Stimulated activated CD4-positive, alpha-beta T cell treated with anti-CD3 and anti-CD28 coated beads, Interleukin-4, amount 100 ng/mL, for 24 hours (primary cell): ENCODE measurements at regions not wholly inside any gene's neighbourhood (a gene's known extent, or its start where the extent isn't known, plus 50 kb on each side); places are given as distances from the start of the nearest gene placed in this dataset.

ENCODE experiments used
- DNase-seq: peaks from one replicate; pipeline ENCODE4 v3.0.0-alpha.2; 2020

DNA sequence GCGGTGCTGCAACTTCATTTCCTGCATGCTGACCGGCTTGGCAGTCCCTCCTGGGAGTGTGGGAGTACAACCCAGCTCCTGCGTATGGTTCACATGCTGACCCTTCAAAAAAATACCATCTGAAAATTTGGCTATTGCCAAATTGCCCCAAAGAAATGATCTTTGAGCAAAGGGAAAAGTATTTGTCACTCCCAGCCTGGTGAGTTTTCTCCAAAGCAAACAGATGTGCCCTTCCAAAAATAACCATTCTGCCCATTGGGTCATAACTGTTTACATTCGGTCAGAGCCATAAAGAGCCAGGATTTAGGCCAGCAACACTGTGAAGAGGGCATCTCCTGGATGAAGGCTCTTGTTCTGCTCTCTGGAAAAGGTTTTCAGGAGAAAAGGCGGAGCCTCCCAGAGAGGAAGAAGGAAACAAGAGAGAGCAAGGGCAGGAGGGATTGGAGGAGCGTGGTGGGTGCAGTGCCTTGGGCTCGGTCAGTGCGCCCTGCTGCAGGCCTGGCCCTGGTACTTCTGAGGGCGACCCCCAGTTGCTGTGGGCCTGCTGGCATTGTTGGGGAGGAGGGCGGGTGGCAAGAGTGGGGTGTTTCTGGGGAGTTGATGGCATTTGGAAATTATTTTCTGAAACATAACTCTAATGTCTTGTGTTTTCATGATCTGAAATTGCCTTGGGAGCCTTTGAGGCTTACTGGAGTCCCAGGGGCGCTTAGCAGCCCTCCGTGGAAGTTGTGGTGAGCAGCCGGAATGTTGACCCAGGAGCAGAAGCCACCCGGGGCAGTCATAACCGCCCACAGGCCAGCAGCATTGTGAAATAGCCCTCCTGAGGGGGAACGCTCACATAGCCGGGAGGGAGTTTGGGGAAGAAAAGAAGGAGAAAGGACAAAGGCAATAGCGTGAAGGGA lies 248.4 kb downstream of the MYLK4 start:
- no peak for DNase-seq

DNA sequence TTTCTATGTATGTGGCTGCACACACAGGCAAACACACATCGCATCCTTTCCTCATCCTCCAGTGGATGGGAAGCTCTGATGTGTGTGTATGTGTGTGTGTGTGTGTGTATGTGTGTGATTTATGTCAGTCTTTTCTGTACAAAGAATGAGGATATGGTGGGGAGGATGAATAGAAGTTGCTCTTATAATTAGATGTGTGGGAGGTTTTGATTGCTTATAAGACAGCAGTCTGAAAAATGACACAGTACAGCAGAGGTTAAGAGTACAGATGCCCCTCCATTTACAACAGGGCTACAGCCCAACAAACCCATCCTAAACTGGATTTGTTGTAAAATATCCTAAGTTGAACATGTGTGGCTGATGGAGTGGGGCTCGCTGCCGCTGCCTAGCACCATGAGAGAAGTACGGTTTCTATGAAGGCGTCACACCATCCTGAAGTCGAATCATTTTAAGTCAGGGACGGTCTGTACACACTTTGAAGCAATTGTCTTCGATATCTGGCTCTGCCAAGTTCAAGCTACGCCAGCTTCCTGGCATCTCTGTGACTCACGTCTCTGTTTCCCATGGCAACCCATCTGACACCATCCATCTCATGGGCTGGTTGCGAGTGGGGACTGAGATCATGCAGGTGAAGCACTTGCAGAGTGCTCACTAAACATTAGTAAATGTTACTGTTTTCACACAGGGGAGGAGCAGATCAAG lies 252.6 kb downstream of the MYLK4 start:
- DNase-seq, result no peak

GRCh38 chr6:2496291-2496690 lies 250.9 kb upstream of the GMDS start:
- DNase-seq, result no peak

GRCh38 chr6:2492686-2493523 lies 247.5 kb upstream of the GMDS start:
- no peak for DNase-seq

DNA sequence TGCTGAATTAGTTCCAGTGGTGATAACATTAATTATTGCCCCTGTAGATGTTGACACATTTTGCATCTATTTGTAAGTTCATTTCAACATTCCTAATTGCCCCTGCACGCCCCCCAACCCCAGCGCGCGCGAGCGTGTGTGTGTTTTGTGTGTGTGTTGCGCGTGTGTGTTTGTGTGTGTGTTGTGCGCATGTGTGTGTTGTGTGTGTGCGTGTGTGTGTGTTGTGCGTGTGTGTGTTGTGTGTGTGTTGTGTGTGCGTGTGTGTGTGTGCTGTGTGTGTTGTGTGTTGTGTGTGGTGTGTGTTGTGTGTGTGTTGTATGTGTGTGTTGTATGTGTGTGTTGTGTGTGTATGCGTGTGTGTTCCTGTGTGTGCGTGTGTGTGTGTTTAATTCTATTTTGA lies 245.7 kb upstream of the GMDS start:
- no peak for DNase-seq

DNA sequence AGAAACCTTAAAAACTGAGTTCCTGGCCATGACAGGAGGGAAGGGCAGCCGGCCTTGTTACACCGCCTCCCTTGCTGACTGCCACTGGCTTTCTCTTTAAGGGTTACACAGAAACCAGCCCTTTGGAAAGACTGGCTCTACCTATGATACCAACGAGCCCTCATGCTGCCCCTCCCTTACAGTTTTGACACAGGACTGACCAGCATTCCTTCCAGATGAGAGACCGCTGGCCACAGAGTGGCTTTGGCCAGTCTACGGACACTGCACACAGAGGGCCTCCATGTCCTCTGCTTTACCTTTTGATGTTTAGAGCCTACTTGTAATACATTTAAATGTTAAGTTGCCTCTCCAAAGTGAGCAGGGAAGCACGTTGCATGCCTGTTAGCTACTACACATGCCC lies 243.2 kb upstream of the GMDS start:
- DNase-seq, result no peak

- no peak for DNase-seq
These were observed 239.7 kb upstream of the GMDS start for GRCh38 chr6:2485116-2485515.

DNA sequence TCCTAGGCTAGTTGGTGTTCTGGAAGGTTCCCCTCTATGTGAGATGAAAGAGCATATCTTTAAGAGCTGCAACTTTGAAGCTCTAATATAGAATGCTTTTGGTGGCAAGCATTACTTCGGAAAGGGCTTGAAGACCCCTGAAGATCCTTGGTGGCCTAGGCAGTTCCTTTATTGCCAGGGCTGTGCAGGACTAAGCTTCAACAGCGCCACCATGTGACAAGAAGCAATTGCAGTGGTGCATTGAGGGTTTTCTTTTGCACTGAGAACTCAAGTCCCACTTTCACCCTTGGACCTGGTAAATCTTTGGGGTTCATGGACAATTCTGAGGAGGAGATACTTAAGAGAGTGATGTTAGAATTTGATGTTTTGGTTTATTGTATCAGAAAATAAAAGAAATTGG lies 237.4 kb upstream of the GMDS start:
- no peak for DNase-seq

DNA sequence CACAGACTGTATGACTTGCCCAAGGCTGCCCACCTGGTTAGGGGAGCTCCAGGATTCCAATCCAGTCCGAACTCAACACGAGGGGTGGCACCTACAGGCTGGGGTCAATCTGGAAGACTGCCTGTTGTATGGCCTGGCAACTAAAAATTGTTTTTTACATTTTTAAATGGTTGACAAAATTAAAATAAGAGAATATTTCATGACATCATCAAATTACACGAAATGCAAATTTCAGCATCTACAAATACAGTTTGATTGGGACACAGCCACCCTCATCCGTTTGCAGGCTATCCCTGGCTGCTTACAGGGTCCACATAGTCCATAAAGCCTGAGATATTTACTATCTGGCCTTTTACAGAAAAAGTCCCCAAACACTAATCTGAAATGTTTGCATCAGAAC lies 235.9 kb upstream of the GMDS start:
- no peak for DNase-seq

DNA sequence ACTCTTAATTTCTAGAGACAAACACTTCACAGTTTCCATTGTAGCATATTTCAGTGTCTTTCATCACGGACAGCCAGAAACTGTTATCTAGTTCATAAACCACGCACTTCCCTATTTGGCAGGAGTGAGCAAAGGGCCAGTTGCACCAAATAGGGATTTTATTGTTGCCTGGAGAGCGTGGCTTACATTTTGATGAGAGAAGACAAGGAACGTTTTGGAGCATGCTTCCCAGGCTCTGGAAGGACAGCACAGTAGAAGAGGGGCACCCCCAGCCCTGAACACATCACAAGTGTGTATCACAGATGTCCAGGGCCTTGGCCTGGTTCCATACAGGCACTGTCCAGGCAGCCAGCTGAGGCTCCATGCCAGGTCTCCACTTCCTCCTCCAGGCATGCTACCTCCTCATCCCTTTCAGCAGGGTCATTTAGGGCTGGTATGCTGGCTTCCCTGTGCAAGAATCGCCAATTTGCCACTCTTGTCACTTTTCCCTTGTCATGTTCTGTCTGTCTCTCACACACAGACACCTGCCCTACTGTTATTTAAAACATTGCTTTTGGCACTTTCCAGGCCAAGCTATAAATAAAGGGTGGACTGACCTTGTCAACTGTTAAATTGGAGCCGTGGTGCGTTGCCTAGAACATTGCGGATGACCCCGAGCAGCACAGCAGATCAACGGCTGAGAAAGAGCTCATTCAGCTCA lies 235.0 kb upstream of the GMDS start:
- no peak for DNase-seq

- DNase-seq, result no peak
These were observed 232.8 kb upstream of the GMDS start for GRCh38 chr6:2478200-2478599.

DNA sequence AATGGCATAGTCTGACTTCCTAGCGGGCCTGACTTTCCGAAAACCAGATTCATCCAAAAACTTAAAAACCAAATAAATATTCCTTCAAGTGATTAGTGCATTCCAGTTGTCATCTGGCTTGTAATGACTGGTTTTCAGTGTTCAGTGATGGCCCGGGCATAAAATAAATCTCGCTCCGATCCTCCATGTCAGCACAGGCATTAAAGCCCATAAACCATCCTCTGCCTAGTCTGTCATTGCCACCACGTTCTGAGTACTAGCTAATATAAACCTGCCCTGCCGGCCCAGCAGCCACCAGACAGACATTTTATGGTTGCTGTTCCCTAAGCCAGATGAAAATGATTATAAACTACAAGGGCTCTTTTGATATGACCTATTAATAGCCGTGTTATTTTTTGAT lies 232.3 kb upstream of the GMDS start:
- no peak for DNase-seq

DNA sequence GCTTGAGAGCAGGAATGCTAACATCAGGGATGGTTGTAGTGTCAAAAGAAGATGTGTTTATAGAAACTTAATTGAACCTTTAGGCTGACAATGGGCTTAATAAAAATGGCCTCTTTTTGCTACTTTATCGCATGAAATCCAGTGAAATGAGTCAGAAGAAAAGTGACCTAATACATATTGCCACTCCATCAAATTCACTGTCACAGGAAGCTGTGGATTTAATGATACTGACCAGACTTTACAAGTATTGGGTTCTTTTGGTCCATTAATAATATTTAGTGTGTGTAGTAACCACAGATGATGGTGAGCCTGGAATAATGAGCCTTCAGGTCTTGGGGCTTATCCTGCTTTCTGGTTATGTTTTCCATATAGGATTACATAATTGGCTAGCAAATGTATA lies 231.8 kb upstream of the GMDS start:
- no peak for DNase-seq

- no peak for DNase-seq
These were observed 231.0 kb upstream of the GMDS start for GRCh38 chr6:2476376-2476775.

- no peak for DNase-seq
These were observed 226.1 kb upstream of the GMDS start for GRCh38 chr6:2471472-2471871.

DNA sequence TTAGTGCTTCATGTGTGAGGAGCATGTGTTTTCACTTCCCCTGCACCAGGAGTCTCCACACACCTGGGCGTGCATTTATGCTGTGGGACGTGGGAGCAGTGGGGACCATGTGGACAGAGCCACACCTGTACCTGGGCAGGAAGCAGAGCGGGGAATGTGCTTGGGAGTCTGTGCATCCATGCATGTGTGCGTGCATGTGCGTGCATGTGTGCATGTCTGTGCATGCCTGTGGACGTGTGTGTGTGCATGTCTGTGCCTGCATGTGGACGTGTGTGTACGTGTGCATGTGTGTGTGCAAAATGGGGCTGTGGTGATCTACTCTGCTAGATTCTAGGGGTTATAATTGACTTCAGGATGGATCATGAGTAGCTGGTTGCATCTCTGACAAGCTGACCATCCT lies 224.0 kb upstream of the GMDS start:
- no peak for DNase-seq

DNA sequence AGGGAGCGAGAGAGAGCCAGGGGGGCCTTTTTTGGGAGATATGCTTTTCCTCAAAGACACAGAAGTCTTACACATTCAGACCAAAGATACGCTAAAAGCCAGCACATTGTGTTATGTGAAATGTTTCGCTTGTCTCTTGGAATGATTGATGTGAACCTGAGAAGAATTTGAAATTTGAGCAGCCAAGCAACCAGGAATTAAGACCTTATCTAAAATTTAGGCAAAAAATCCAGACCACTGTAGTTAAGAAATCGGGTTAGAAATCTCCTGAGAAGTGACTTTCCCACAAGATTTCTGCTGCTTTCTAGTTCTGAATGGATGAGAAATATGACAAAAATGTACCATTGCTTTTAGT lies 223.2 kb upstream of the GMDS start:
- no peak for DNase-seq

GRCh38 chr6:2467929-2468600 lies 222.7 kb upstream of the GMDS start:
- DNase-seq, result no peak

GRCh38 chr6:2465336-2465735 lies 219.9 kb upstream of the GMDS start:
- no peak for DNase-seq

- DNase-seq, result no peak
These were observed 219.2 kb upstream of the GMDS start for GRCh38 chr6:2464641-2465040.

- no peak for DNase-seq
These were observed 217.4 kb upstream of the GMDS start for GRCh38 chr6:2462831-2463230.

DNA sequence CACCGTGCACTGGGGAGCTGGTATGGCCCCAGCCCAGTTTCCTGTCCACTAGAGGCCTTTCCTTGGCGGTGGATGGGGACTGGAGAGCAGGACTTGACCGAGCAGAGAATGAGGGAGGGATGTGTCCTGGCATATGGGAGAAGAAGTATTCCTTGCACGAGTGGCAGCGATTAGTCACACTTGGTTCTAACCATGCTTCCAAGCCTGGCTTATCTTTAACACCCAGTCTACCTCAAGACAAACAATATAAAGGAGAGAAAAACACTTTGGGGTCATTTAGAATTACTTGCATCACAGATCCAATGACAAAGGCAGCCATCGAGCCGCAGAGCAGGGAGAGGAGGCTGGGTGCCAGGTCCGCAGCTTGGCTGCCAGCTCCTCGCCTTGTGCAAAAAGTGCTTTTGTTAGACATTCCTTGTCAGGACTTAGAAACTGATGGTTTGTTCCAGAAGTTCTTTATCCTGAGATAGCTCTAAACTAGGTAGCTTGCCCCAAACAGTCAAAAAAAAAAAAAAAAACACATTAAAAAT lies 214.9 kb upstream of the GMDS start:
- DNase-seq, result no peak
